ENCODE measurements at regions not wholly inside any gene's neighbourhood (a gene's known extent, or its start where the extent isn't known, plus 50 kb on each side); places are given as distances from the start of the nearest gene placed in this dataset.

GRCh38 chr2:217026161-217026560 is 166.3 kb upstream of the TNP1 start:
- no peak for TF ChIP-seq CTCF (IDR thresholded peaks at IDR 0.05; ENCODE audit: insufficient read depth, missing control alignments)
- FAIRE-seq = no peak
- no peak for DNase-seq (ENCODE audit: insufficient read length, low spot score)

- no peak for TF ChIP-seq CTCF (IDR thresholded peaks at IDR 0.05; ENCODE audit: insufficient read depth, missing control alignments)
- FAIRE-seq = no peak
- no peak for DNase-seq (ENCODE audit: insufficient read length, low spot score)
Observed at GRCh38 chr2:217023611-217024010, 163.7 kb upstream of the TNP1 start.

- no peak for TF ChIP-seq CTCF (IDR thresholded peaks at IDR 0.05; ENCODE audit: insufficient read depth, missing control alignments)
- DNase-seq (ENCODE audit: insufficient read length, low spot score) (no peak), FAIRE-seq (no peak)
Observed at GRCh38 chr2:217017456-217018252, 157.8 kb upstream of the TNP1 start.

GRCh38 chr2:217016796-217017419 is 157.0 kb upstream of the TNP1 start:
- no peak for TF ChIP-seq CTCF (IDR thresholded peaks at IDR 0.05; ENCODE audit: insufficient read depth, missing control alignments)
- no peak for FAIRE-seq
- DNase-seq (ENCODE audit: insufficient read length, low spot score) = no peak

- FAIRE-seq (no peak), DNase-seq (ENCODE audit: insufficient read length, low spot score) (no peak)
- no peak for TF ChIP-seq CTCF (IDR thresholded peaks at IDR 0.05; ENCODE audit: insufficient read depth, missing control alignments)
Observed at GRCh38 chr2:217014328-217015105, 154.7 kb upstream of the TNP1 start.

GRCh38 chr2:217013926-217014325 is 154.1 kb upstream of the TNP1 start:
- no peak for FAIRE-seq
- TF ChIP-seq CTCF (IDR thresholded peaks at IDR 0.05; ENCODE audit: insufficient read depth, missing control alignments) = no peak
- DNase-seq (ENCODE audit: insufficient read length, low spot score) = no peak
